ENCODE measurements at regions not wholly inside any gene's neighbourhood (a gene's known extent, or its start where the extent isn't known, plus 50 kb on each side); places are given as distances from the start of the nearest gene placed in this dataset.

GRCh38 chr10:52967806-52968795 is 195.5 kb upstream of the MBL2 start:
- H3K4me3 ChIP-seq (replicated peaks; ENCODE audit: low read depth, low read length): no peak overlapping the region
- no peak for TF ChIP-seq CTCF (IDR thresholded peaks at IDR 0.05; ENCODE audit: low read depth, low read length, missing control alignments)
- no peak for DNase-seq (ENCODE audit: extremely low read depth, low read depth)

GRCh38 chr10:52966904-52967303 is 194.3 kb upstream of the MBL2 start:
- no peak overlapping the region for H3K4me3 ChIP-seq (replicated peaks; ENCODE audit: low read depth, low read length)
- DNase-seq (ENCODE audit: extremely low read depth, low read depth): no peak
- no peak for TF ChIP-seq CTCF (IDR thresholded peaks at IDR 0.05; ENCODE audit: low read depth, low read length, missing control alignments)

GRCh38 chr10:52965938-52966401 is 193.4 kb upstream of the MBL2 start:
- no peak for DNase-seq (ENCODE audit: extremely low read depth, low read depth)
- TF ChIP-seq CTCF (IDR thresholded peaks at IDR 0.05; ENCODE audit: low read depth, low read length, missing control alignments): no peak
- no peak overlapping the region for H3K4me3 ChIP-seq (replicated peaks; ENCODE audit: low read depth, low read length)

GRCh38 chr10:52965509-52965908 is 192.9 kb upstream of the MBL2 start:
- no peak overlapping the region for H3K4me3 ChIP-seq (replicated peaks; ENCODE audit: low read depth, low read length)

GRCh38 chr10:52961323-52961722 is 188.7 kb upstream of the MBL2 start:
- DNase-seq (ENCODE audit: extremely low read depth, low read depth): no peak
- TF ChIP-seq CTCF (IDR thresholded peaks at IDR 0.05; ENCODE audit: low read depth, low read length, missing control alignments): no peak
- H3K4me3 ChIP-seq (replicated peaks; ENCODE audit: low read depth, low read length): no peak overlapping the region

More at GRCh38 chr10:52965509-52965908, 192.9 kb upstream of the MBL2 start:
- TF ChIP-seq CTCF (IDR thresholded peaks at IDR 0.05; ENCODE audit: low read depth, low read length, missing control alignments): no peak
- no peak for DNase-seq (ENCODE audit: extremely low read depth, low read depth)

GRCh38 chr10:52959810-52960209 is 187.2 kb upstream of the MBL2 start:
- no peak for TF ChIP-seq CTCF (IDR thresholded peaks at IDR 0.05; ENCODE audit: low read depth, low read length, missing control alignments)
- H3K4me3 ChIP-seq (replicated peaks; ENCODE audit: low read depth, low read length): no peak overlapping the region
- DNase-seq (ENCODE audit: extremely low read depth, low read depth): no peak

All from HFF-Myc (cell line).